ENCODE measurements at regions not wholly inside any gene's neighbourhood (a gene's known extent, or its start where the extent isn't known, plus 50 kb on each side); places are given as distances from the start of the nearest gene placed in this dataset.
A peak's percentile ranks its signal among the peaks of the same experiment; 100 is the strongest.

DNA sequence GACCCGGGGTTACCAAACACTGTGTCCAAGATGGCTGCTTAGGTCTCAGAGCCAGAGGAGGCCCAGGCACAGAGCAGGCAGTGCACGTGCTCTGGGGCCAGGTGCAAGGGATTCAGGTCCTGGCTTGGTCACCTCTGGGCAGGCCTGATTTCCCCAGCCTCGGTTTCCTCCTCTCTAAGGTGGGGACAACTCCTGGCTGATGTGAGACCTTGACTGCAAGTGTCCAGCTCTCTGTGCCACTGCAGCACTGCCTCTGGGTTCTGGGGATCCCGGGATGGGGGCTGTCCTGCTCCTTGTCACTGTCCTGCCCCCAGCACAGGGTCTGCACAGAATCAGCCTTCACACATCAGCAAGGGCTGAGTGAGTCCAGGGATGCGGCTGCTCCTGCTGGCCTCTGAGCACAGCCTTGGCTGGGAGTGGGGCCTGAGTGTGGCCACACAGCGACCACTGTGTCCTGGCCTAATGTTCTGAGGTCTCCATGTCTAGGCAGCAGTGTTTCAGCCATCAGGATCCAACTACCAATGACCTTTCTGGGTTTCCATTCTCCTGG is 170.2 kb upstream of the HDAC4 start:
- intact Hi-C loops (cut with DNase I): no loop called here
- peak; percentile 72 for DNase-seq (ENCODE audit: low spot score)

DNA sequence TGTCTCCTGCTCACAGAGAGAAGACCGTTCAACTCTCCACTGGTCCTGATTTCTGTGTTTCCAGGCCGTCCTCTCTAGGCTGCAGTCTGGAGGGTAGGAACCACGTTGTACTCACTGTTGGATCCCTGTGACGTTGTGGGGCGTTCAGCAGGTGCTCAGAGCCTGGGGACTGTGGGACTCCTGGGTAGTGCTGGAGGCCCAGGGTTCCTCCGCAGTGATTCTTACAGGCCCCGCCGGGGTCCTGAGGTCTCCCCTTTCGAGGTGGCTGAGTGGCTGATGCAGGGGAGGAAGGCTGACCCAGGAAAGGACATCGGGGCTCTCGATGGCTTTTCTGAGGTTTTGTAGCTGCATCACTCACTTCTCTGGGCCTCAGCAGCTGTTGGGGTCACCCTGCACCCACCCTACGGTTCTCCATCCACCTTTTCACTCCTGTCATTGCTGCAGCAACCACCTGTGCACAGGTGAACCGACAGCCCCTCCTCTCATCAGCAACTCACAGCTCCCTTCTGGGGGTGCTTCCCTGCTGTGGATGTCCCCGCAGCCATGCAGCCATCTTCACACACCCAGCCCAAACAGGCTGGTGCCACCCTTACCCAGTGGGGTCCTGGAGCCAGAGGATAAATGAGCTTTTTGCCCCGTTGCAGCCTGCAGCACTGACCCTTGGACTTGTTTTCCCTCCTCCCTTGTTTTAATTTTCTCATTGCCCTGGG is 169.6 kb upstream of the HDAC4 start:
- intact Hi-C loops (cut with DNase I): no loop called here
- DNase-seq (ENCODE audit: low spot score): peak; percentile 62

GRCh38 chr2:239569401-239570090 is 168.7 kb upstream of the HDAC4 start:
- intact Hi-C loops (cut with DNase I): no loop called here
- DNase-seq (ENCODE audit: low spot score): peak; percentile 59

DNA sequence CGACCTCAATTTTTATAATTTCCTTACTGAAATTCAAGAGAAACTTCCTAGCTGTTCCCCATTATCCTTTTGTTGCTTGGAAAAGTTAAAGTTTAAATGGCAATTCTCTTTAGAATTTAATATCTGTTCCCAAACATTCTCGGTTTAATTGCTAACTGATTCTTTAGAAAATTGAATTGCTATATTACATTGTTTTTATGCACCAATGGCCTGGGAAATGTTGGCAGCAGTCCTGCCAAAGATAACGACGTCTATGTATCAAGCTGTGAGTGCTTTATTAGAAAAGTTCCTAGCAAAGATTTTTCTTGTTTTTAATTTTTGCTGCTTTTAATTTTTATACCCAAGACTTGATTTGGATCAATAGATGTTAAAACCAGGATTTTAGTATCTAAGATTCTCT is 167.8 kb upstream of the HDAC4 start:
- intact Hi-C loops (cut with DNase I): no loop called here
- no peak for DNase-seq (ENCODE audit: low spot score)

DNA sequence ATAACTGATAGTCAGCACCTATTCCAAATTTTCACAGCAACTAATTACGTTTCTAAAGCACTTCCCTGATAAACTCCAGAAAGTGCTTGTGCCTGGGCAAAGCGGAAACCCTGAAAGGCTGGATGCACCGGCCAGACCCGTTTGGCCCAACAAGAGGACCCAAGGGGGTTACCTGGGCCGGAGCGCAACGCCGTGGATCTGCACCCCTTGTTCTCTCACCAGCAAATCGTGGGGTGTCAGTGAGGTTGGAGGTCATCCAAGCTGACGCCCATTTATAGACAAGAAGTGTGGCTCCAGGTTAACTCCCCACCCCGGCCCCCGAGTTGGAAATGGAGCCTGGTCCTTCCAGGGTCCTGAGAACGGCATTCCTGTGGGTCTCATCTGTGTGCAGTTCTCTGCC is 167.0 kb upstream of the HDAC4 start:
- intact Hi-C loops (cut with DNase I): no loop called here
- peak; percentile 38 for DNase-seq (ENCODE audit: low spot score)

- peak; percentile 2 for DNase-seq (ENCODE audit: low spot score)
- intact Hi-C loops (cut with DNase I): no loop called here
These were observed 166.3 kb upstream of the HDAC4 start for GRCh38 chr2:239566995-239567568.

DNA sequence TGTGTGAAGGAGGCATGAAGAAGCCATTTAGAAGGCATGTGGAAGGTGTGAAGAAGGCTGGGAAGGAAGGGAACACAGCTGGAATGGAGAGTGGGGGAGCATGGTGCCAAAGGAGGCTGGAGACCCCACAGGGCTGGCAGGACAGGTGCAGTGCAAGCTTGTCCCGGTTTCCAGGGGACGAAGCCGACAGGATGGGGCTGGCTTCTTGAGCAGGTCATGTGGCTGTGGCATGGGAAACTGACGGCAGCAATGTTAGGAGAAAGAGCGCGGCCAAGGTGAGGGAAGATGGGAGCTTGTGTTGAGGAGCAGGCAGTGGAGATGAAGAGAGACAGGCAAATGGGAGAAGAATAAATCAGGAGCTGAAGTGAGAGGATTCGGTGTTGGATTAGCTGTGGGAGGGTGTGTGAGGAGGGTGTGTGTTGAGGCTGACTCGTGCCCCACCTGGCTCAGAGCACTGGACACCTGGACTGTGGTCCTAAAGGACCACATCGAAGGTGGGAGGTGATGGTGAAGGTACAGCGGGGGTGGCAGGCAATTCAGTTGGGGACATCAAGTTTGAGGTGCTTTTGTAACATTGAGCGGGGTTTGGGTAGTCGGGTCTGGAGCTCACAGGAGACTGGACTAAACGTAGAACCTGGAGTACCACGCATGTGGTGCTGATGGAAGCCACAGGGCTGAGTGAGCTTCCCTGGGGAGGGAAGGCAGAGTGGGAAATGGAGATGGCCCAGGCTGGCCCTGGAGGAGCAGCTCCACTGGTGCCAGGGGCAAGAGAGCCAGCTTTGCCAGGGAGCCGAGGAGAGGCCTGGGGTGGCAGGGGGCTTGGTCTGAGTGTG is 165.6 kb upstream of the HDAC4 start:
- peak; percentile 52 for DNase-seq (ENCODE audit: low spot score)
- intact Hi-C loops (cut with DNase I): no loop called here

DNA sequence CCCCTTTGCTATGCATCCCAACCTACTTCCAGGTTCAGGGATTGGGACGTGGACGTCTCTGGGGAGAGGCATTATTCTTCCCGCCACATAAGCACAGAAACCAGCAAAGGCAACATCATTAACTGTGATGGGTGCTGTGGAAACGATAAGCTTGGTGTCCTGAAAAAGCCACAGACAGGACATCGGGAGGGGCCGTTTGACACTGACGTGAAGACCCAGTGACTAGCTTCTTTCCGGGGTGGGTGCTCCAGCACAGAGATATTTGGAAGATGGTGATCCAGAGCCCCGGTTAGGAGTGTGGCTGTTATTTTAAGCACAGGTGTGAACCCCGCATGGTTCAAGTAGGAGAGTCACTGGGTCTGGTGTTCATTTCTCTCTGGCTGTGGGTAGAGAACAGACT is 163.8 kb upstream of the HDAC4 start:
- intact Hi-C loops (cut with DNase I): no loop called here
- peak; percentile 37 for DNase-seq (ENCODE audit: low spot score)

GRCh38 chr2:239563561-239563960 is 162.7 kb upstream of the HDAC4 start:
- intact Hi-C loops (cut with DNase I): no loop called here
- peak; percentile 53 for DNase-seq (ENCODE audit: low spot score)

DNA sequence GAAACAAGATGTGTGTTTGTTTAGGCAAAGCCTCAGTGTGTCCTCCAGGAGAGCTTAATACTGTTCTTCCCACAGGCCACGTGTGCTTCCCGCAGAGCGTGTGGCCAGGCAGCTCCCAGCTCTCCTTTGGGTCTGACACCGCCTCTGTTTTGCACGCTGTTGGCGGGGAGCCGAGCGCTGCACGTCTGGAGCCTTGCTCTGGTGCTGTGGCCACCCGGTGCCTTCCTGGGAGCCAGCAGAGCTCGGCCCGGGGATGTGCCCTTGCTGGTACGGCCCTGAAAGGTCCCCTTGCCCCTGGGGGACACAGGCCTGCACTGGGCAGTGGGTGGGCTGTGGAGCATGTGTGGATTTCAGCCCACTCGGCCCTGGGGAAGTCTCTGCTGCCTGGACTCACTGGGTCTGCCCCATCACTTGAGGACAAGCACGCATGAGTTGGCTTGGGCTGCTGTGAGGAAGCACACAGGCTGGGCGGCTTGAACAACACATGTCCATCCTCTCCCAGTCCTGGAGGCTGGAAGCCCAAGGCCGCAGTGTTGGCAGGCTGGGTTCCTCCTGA is 160.7 kb upstream of the HDAC4 start:
- peak; percentile 83 for DNase-seq (ENCODE audit: low spot score)
- intact Hi-C loops (cut with DNase I): no loop called here

GRCh38 chr2:239559417-239560261 is 158.8 kb upstream of the HDAC4 start:
- intact Hi-C loops (cut with DNase I): no loop called here
- peak; percentile 72 for DNase-seq (ENCODE audit: low spot score)

GRCh38 chr2:239558661-239559060 is 157.8 kb upstream of the HDAC4 start:
- DNase-seq (ENCODE audit: low spot score): no peak
- intact Hi-C loops (cut with DNase I): no loop called here

- no peak for DNase-seq (ENCODE audit: low spot score)
- intact Hi-C loops (cut with DNase I): no loop called here
These were observed 156.7 kb upstream of the HDAC4 start for GRCh38 chr2:239557516-239557915.

- intact Hi-C loops (cut with DNase I): no loop called here
- DNase-seq (ENCODE audit: low spot score): no peak
These were observed 154.7 kb upstream of the HDAC4 start for GRCh38 chr2:239555571-239555905.

DNA sequence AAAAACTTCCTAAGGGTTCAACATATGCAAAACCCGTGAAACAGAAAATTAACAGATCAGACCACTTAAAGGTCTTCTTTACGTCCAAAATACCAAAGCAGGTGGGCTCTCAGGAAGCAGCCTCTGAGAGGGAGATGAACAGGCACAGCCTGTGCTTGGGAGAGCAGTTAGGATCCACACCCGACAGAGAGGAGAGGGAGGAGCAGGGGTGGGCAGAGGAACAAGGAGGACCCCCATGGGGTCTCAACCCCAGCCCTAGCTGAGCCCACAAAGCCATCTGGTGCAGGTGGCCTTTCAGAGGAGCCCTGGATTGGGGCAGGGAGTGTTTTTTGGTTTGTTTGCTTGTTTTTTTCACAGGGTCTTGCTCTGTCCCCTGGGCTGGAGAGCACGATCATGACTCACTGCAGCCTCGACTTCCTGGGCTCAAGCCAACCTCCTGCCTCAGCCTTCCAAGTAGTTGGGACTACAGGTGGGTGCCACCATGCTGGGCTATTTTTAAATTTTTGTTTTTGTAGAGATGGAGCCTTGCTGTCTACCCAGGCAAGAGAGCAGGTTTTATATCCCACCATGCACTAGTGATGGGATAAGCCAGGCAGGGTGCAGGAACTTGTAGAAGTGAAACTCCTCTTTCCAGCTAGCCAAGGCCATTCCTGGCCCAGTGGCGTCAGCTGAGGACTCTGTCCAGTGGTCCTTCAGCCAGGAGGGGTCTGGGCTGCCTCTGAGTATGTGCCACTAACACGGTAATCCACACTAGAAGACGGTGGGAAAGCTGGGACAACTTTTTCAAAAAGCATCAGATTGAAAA is 154.1 kb upstream of the HDAC4 start:
- peak; percentile 61 for DNase-seq (ENCODE audit: low spot score)
- intact Hi-C loops (cut with DNase I): no loop called here

- intact Hi-C loops (cut with DNase I): no loop called here
- peak; percentile 58 for DNase-seq (ENCODE audit: low spot score)
These were observed 152.7 kb upstream of the HDAC4 start for GRCh38 chr2:239553376-239554000.

- intact Hi-C loops (cut with DNase I): no loop called here
- DNase-seq (ENCODE audit: low spot score): peak; percentile 31
These were observed 151.6 kb upstream of the HDAC4 start for GRCh38 chr2:239552213-239552926.

Measured in posterior vena cava (tissue), 2 donors.